ENCODE measurements at regions not wholly inside any gene's neighbourhood (a gene's known extent, or its start where the extent isn't known, plus 50 kb on each side); places are given as distances from the start of the nearest gene placed in this dataset.

DNA sequence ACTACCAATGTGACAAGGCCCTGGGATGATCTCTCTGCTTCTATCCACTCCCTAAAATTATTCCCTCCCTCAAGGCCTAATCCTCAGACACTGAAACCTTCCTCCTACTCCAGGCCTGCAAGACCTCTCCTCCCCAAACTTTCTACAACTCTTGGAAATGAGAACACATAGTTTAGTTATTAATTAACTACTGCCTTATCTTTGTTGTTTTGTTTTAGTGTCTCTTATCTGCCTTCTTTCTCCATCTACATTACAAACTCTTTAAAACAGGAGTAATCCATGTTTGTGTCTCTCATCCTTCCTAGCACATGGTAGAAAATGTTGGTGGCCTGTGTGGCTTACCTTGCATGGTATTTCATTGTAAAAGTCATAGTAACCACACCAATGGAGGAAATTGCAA lies 139.9 kb upstream of the G2E3 start:
- Histone ChIP-seq H3K4me1 (ENCODE audit: control insufficient read depth in 1 of 2, insufficient read depth in 2 of 2, low read depth in 1 of 2, low read length in 1 of 2) (no peaks in the 10 kb centered on the region), H3K4me3 (ENCODE audit: low read depth in 2 of 2, low read length in 1 of 2) (no peak overlapping the region), H3K36me3 (replicated peaks in 1 of 2; ENCODE audit: control insufficient read depth in 1 of 2, insufficient read depth in 2 of 2, low read length in 1 of 2) (no peaks in the 10 kb centered on the region), H3K9me3 (no peaks in the 10 kb centered on the region), H3F3A (replicated peaks; ENCODE audit: insufficient read depth) (no peaks in the 10 kb centered on the region), H3K4me2 (no peak overlapping the region), H3K27me3 (ENCODE audit: insufficient read depth) (no peaks in the 10 kb centered on the region; the same call in 1 of the 2 replicates), H3K9ac (no peak overlapping the region), H2AFZ (ENCODE audit: low read depth) (no peak overlapping the region), H4K20me1 (ENCODE audit: insufficient read depth) (no peaks in the 10 kb centered on the region), H3K27ac (ENCODE audit: low read depth in 2 of 2, low read length in 1 of 2) (no peak overlapping the region), H3K9me2 (no peaks in the 10 kb centered on the region), H3K79me2 (ENCODE audit: insufficient read depth) (no peaks in the 10 kb centered on the region)
- ChIA-PET POLR2A (no interaction called here), CTCF (no interaction called here)
- TF ChIP-seq, protein P1, sequence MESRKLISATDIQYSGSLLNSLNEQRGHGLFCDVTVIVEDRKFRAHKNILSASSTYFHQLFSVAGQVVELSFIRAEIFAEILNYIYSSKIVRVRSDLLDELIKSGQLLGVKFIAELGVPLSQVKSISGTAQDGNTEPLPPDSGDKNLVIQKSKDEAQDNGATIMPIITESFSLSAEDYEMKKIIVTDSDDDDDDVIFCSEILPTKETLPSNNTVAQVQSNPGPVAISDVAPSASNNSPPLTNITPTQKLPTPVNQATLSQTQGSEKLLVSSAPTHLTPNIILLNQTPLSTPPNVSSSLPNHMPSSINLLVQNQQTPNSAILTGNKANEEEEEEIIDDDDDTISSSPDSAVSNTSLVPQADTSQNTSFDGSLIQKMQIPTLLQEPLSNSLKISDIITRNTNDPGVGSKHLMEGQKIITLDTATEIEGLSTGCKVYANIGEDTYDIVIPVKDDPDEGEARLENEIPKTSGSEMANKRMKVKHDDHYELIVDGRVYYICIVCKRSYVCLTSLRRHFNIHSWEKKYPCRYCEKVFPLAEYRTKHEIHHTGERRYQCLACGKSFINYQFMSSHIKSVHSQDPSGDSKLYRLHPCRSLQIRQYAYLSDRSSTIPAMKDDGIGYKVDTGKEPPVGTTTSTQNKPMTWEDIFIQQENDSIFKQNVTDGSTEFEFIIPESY (IDR thresholded peaks at IDR 0.05; ENCODE audit: borderline replicate concordance, low read depth) = no peak
- TF ChIP-seq NFIC (IDR thresholded peaks at IDR 0.05; ENCODE audit: borderline replicate concordance) (no peak), JUND (IDR thresholded peaks at IDR 0.05) (no peak), TEAD4 (IDR thresholded peaks at IDR 0.05; ENCODE audit: borderline replicate concordance, insufficient read depth) (no peak), RAD21 (IDR thresholded peaks at IDR 0.05; ENCODE audit: low read length) (no peak), FOXJ3 (CRISPR knock-in tag; IDR thresholded peaks at IDR 0.05) (no peak), RXRA (IDR thresholded peaks at IDR 0.05; ENCODE audit: borderline replicate concordance, low read depth) (no peak), CHD2 (IDR thresholded peaks at IDR 0.05; ENCODE audit: low read length, partially characterized antibody) (no peak), SMC3 (IDR thresholded peaks at IDR 0.05; ENCODE audit: low read depth, low read length) (no peak), ELF1 (IDR thresholded peaks at IDR 0.05) (no peak), EP300 (IDR thresholded peaks at IDR 0.05; ENCODE audit: borderline replicate concordance in 1 of 2, low read depth in 1 of 2, low read length in 1 of 2) (no peak), RCOR1 (IDR thresholded peaks at IDR 0.05; ENCODE audit: low read length) (no peak), FOXM1 (IDR thresholded peaks at IDR 0.05; ENCODE audit: low read depth) (no peak)
- TF ChIP-seq, protein P2, sequence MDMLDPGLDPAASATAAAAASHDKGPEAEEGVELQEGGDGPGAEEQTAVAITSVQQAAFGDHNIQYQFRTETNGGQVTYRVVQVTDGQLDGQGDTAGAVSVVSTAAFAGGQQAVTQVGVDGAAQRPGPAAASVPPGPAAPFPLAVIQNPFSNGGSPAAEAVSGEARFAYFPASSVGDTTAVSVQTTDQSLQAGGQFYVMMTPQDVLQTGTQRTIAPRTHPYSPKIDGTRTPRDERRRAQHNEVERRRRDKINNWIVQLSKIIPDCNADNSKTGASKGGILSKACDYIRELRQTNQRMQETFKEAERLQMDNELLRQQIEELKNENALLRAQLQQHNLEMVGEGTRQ (IDR thresholded peaks at IDR 0.05; ENCODE audit: borderline replicate concordance, low read depth, low read length) = no peak
- TF ChIP-seq, protein P3, sequence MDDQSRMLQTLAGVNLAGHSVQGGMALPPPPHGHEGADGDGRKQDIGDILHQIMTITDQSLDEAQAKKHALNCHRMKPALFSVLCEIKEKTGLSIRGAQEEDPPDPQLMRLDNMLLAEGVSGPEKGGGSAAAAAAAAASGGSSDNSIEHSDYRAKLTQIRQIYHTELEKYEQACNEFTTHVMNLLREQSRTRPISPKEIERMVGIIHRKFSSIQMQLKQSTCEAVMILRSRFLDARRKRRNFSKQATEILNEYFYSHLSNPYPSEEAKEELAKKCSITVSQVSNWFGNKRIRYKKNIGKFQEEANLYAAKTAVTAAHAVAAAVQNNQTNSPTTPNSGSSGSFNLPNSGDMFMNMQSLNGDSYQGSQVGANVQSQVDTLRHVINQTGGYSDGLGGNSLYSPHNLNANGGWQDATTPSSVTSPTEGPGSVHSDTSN (IDR thresholded peaks at IDR 0.05) = no peak
- TF ChIP-seq, protein P4, sequence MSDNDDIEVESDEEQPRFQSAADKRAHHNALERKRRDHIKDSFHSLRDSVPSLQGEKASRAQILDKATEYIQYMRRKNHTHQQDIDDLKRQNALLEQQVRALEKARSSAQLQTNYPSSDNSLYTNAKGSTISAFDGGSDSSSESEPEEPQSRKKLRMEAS (IDR thresholded peaks at IDR 0.05; ENCODE audit: low read depth) = no peak
- DNase-seq = no peak

DNA sequence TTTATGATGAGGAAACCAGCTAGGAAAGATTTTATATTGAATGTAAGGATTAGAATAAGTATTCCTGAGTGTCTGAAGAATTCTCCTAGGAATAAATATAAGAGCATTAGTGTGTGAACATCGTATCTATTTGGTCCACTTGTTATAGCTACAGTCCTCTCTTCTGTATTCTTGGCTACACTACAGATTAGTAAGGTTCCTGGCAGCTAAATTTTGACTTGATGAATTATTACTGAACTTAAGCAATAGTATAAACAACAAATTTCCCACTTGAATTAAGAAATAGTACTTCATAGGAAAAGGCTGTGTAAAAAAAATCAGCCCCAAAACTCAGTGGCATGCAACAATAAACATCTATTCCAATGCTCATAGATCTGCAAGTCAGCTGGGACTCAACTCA lies 138.4 kb upstream of the G2E3 start:
- no peak overlapping the region for H3K4me2 ChIP-seq
- POLR2A ChIA-PET = no interaction called here
- H3K9me2 ChIP-seq = no peaks in the 10 kb centered on the region
- no peak overlapping the region for H3K27ac ChIP-seq (ENCODE audit: low read depth in 2 of 2, low read length in 1 of 2)
- no peaks in the 10 kb centered on the region for H3K79me2 ChIP-seq (ENCODE audit: insufficient read depth)
- 0% methylated on average over 1 of the region's 1 CpG for WGBS (ENCODE audit: low lambda C conversion rate)
- no peaks in the 10 kb centered on the region for H3K4me1 ChIP-seq (ENCODE audit: control insufficient read depth in 1 of 2, insufficient read depth in 2 of 2, low read depth in 1 of 2, low read length in 1 of 2)
- H2AFZ ChIP-seq (ENCODE audit: low read depth) = no peak overlapping the region
- no peak overlapping the region for H3K4me3 ChIP-seq (ENCODE audit: low read depth in 2 of 2, low read length in 1 of 2)
- H3K9ac ChIP-seq = no peak overlapping the region
- H3K36me3 ChIP-seq (replicated peaks in 1 of 2; ENCODE audit: control insufficient read depth in 1 of 2, insufficient read depth in 2 of 2, low read length in 1 of 2) = no peaks in the 10 kb centered on the region
- DNase-seq = no peak
- no peaks in the 10 kb centered on the region for H3K9me3 ChIP-seq
- no peaks in the 10 kb centered on the region for H3F3A ChIP-seq (replicated peaks; ENCODE audit: insufficient read depth)
- CTCF ChIA-PET = interaction anchor here (1.7 kb wide), 1 partner anchor 23 kb away, joined by 5 read pairs; no protein-coding TSS in a partner anchor
- H3K27me3 ChIP-seq (ENCODE audit: insufficient read depth) = no peaks in the 10 kb centered on the region; the same call in 1 of the 2 replicates
- H4K20me1 ChIP-seq (ENCODE audit: insufficient read depth) = no peaks in the 10 kb centered on the region
- no peak for TF ChIP-seq FOXJ3 (CRISPR knock-in tag; IDR thresholded peaks at IDR 0.05)
- no peak for TF ChIP-seq MEF2A (IDR thresholded peaks at IDR 0.05; ENCODE audit: borderline replicate concordance, low read depth)
- no peak for TF ChIP-seq EZH2phosphoT487 (IDR thresholded peaks at IDR 0.05; ENCODE audit: borderline replicate concordance, low read depth)
- TF ChIP-seq TEAD4 (IDR thresholded peaks at IDR 0.05; ENCODE audit: borderline replicate concordance, insufficient read depth) = no peak
- TF ChIP-seq, protein P5, sequence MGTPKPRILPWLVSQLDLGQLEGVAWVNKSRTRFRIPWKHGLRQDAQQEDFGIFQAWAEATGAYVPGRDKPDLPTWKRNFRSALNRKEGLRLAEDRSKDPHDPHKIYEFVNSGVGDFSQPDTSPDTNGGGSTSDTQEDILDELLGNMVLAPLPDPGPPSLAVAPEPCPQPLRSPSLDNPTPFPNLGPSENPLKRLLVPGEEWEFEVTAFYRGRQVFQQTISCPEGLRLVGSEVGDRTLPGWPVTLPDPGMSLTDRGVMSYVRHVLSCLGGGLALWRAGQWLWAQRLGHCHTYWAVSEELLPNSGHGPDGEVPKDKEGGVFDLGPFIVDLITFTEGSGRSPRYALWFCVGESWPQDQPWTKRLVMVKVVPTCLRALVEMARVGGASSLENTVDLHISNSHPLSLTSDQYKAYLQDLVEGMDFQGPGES (IDR thresholded peaks at IDR 0.05; ENCODE audit: low read depth, low read length) = no peak
- TF ChIP-seq, protein P3 (IDR thresholded peaks at IDR 0.05) = no peak
- no peak for TF ChIP-seq TCF12 (IDR thresholded peaks at IDR 0.05)
- TF ChIP-seq MXI1 (IDR thresholded peaks at IDR 0.05; ENCODE audit: low read depth, low read length) = no peak
- no peak for TF ChIP-seq SMC3 (IDR thresholded peaks at IDR 0.05; ENCODE audit: low read depth, low read length)
- no peak for TF ChIP-seq TAF1 (IDR thresholded peaks at IDR 0.05; ENCODE audit: borderline replicate concordance, low read depth, low read length)
- no peak for TF ChIP-seq FOXM1 (IDR thresholded peaks at IDR 0.05; ENCODE audit: low read depth)

Data from SK-N-SH (cell line).